HCT116 (cell line): ENCODE measurements at regions not wholly inside any gene's neighbourhood (a gene's known extent, or its start where the extent isn't known, plus 50 kb on each side); places are given as distances from the start of the nearest gene placed in this dataset.

ENCODE experiments used
- ATAC-seq: fragments of 200-7000 bp; cut with Tn5 transposase; 2 replicates; pipeline ENCODE4 v1.9.1; 2020; ENCODE audit warnings: mild to moderate bottlenecking, moderate library complexity
- BruUV-seq: library from RNA; stranded (reverse); fragments of 400-500 nt; replicated peaks from 2 replicates; lab custom pipeline; 2021; lab: Mats Ljungman, UMichigan
- CTCF ChIA-PET: fragments of 300-600 bp; sonication (Branson Sonifier 250); formaldehyde crosslinking; loops from one replicate; lab custom pipeline; 2021; ENCODE audit warnings: antibody characterized with exemption; lab: Charles Lee
- POLR2A ChIA-PET: fragments of 300-600, 350-600 bp; sonication (Branson Sonifier 250); formaldehyde crosslinking; loops from one replicate; lab custom pipeline; 2021; ENCODE audit warnings: antibody characterized with exemption; lab: Charles Lee
- RAD21 ChIA-PET, 2 experiments: fragments of 300-600 bp; sonication (Branson Sonifier 250); formaldehyde crosslinking; loops; one replicate each; lab custom pipeline; 2023; ENCODE audit warnings: low total read pairs in 2 of 2; ENCODE audit not compliant: uncharacterized antibody in 2 of 2, unreplicated experiment in 2 of 2, low non-redundant PET in 1 of 2; lab: Charles Lee
- DNase-seq: peaks from one replicate; pipeline ENCODE4 v3.0.0-alpha.2; 2010; ENCODE audit warnings: low read depth, low spot score
- H2AFZ ChIP-seq: fragments of 200-600 bp; shearing (Covaris generic), sonication (generic); 2 replicates; pipeline ENCODE4 v1.6.1; 2017; ENCODE audit warnings: low read depth, mixed run types, mixed read lengths, antibody characterized with exemption, low read length; ENCODE audit not compliant: poor library complexity, severe bottlenecking
- H3K27ac ChIP-seq: 2 replicates; pipeline ENCODE4 v1.5.1; 2012; ENCODE audit warnings: low read depth, low read length
- H3K27me3 ChIP-seq: fragments of 200-600 bp; sonication (generic); 2 replicates; pipeline ENCODE4 v1.6.1; 2016; ENCODE audit warnings: mixed run types, low read length, mixed read lengths; ENCODE audit not compliant: insufficient read depth
- H3K36me3 ChIP-seq, 2 experiments: fragments of 200-500 bp in 1 of 2; fragments of 200-600 bp in 1 of 2; sonication (Bioruptor generic) in 1 of 2; sonication (generic) in 1 of 2; 2 replicates each; pipeline versions ENCODE4 v1.5.1 to v1.6.1; 2014 to 2016; ENCODE audit warnings: low read length in 2 of 2, inconsistent platforms in 1 of 2, mixed read lengths in 1 of 2, mixed run types in 1 of 2; ENCODE audit not compliant: insufficient read depth in 2 of 2, control insufficient read depth in 1 of 2
- H3K4me1 ChIP-seq, 2 experiments: fragments of 200-600 bp in 1 of 2; sonication (generic) in 1 of 2; 2 replicates each; pipeline versions ENCODE4 v1.5.1 to v1.6.1; 2012 to 2017; ENCODE audit warnings: low read length in 2 of 2, inconsistent platforms in 1 of 2, mild to moderate bottlenecking in 1 of 2, mixed read lengths in 1 of 2, mixed run types in 1 of 2, moderate library complexity in 1 of 2; ENCODE audit not compliant: insufficient read depth in 2 of 2, control insufficient read depth in 1 of 2
- H3K4me2 ChIP-seq: fragments of 200-600 bp; sonication (generic); 2 replicates; pipeline ENCODE4 v1.6.1; 2017; ENCODE audit warnings: mixed run types, low read length, mixed read lengths
- H3K4me3 ChIP-seq, 2 experiments: fragments of 200-600 bp in 1 of 2; sonication (generic) in 1 of 2; replicated peaks in 1 of 2; 2 replicates each; pipeline ENCODE4 v1.5.1; 2011 to 2016; ENCODE audit warnings: low read length in 2 of 2, control low read depth in 1 of 2, low read depth in 1 of 2, mild to moderate bottlenecking in 1 of 2, mixed read lengths in 1 of 2, mixed run types in 1 of 2
- H3K79me2 ChIP-seq: fragments of 200-600 bp; sonication (generic); 2 replicates; pipeline ENCODE4 v1.6.1; 2017; ENCODE audit warnings: mild to moderate bottlenecking, mixed run types, low read length, moderate library complexity, mixed read lengths; ENCODE audit not compliant: insufficient read depth
- H3K9ac ChIP-seq: fragments of 200-600 bp; sonication (generic); 2 replicates; pipeline ENCODE4 v1.6.1; 2016; ENCODE audit warnings: low read length, mixed read lengths
- H3K9me2 ChIP-seq: fragments of 200-600 bp; sonication (generic), shearing (Covaris generic); 2 replicates; pipeline ENCODE4 v1.6.1; 2017; ENCODE audit warnings: mixed run types, mild to moderate bottlenecking, moderate library complexity; ENCODE audit not compliant: insufficient read depth
- H3K9me3 ChIP-seq, 2 experiments: fragments of 200-500 bp in 1 of 2; fragments of 200-600 bp in 1 of 2; sonication (Bioruptor generic) in 1 of 2; sonication (generic) in 1 of 2; 2 replicates each; pipeline ENCODE4 v1.6.1; 2014 to 2017; ENCODE audit warnings: low read length in 2 of 2, mixed read lengths in 2 of 2, inconsistent platforms in 1 of 2, low read depth in 1 of 2, mild to moderate bottlenecking in 1 of 2, mixed run types in 1 of 2, moderate library complexity in 1 of 2; ENCODE audit not compliant: control insufficient read depth in 1 of 2, insufficient read depth in 1 of 2
- H4K20me1 ChIP-seq: fragments of 200-600 bp; sonication (generic), shearing (Covaris generic); 2 replicates; pipeline ENCODE4 v1.6.1; 2017; ENCODE audit warnings: mixed run types, mild to moderate bottlenecking, moderate library complexity; ENCODE audit not compliant: insufficient read depth
- ATF3 ChIP-seq: IDR thresholded peaks from 2 replicates; pipeline ENCODE4 v1.6.1; 2012
- CBX3 ChIP-seq: IDR thresholded peaks from 2 replicates; pipeline ENCODE4 v1.6.1; 2012; ENCODE audit warnings: low read depth
- CEBPB ChIP-seq: IDR thresholded peaks from 2 replicates; pipeline ENCODE4 v1.6.1; 2012; ENCODE audit warnings: low read depth
- CTCF ChIP-seq, 3 experiments: fragments of 200-600 bp in 1 of 3; sonication (generic) in 1 of 3; IDR thresholded peaks in 2 of 3; conservative IDR thresholded peaks in 1 of 3; 2 replicates each; pipeline ENCODE4 v1.5.1; 2012 to 2017; ENCODE audit warnings: low read depth in 2 of 3, low read length in 2 of 3, antibody characterized with exemption in 1 of 3, borderline replicate concordance in 1 of 3, control low read depth in 1 of 3, mild to moderate bottlenecking in 1 of 3, mixed read lengths in 1 of 3, mixed run types in 1 of 3, moderate library complexity in 1 of 3; ENCODE audit not compliant: insufficient read depth in 1 of 3
- EGR1 ChIP-seq: IDR thresholded peaks from 2 replicates; pipeline ENCODE4 v1.6.1; 2012; ENCODE audit warnings: low read depth
- EZH2 ChIP-seq: fragments of 200-600 bp; sonication (generic); IDR thresholded peaks from 2 replicates; pipeline ENCODE4 v1.6.1; 2017; ENCODE audit warnings: antibody characterized with exemption, mixed run types
- EZH2phosphoT487 ChIP-seq: fragments of 200-600 bp; IDR thresholded peaks from 2 replicates; pipeline ENCODE4 v1.6.1; 2018; ENCODE audit warnings: antibody characterized with exemption, borderline replicate concordance
- JUND ChIP-seq: IDR thresholded peaks from 2 replicates; pipeline ENCODE4 v1.6.1; 2012
- MAX ChIP-seq: IDR thresholded peaks from 2 replicates; pipeline ENCODE4 v1.6.1; 2012
- POLR2A ChIP-seq: IDR thresholded peaks from 2 replicates; pipeline ENCODE4 v1.7.0; 2011; ENCODE audit warnings: borderline replicate concordance; ENCODE audit not compliant: insufficient read depth, insufficient read length; ENCODE audit errors: extremely low read depth
- POLR2AphosphoS5 ChIP-seq: IDR thresholded peaks from 2 replicates; pipeline ENCODE4 v1.6.1; 2011; ENCODE audit warnings: mild to moderate bottlenecking, low read depth, low read length, moderate library complexity
- RAD21 ChIP-seq: IDR thresholded peaks from 2 replicates; pipeline ENCODE4 v1.6.1; 2012; ENCODE audit warnings: low read depth, mild to moderate bottlenecking
- SIN3A ChIP-seq: IDR thresholded peaks from 2 replicates; pipeline ENCODE4 v1.6.1; 2012; ENCODE audit warnings: low read depth
- SP1 ChIP-seq: IDR thresholded peaks from 2 replicates; pipeline ENCODE4 v1.6.1; 2012; ENCODE audit warnings: low read depth
- SRF ChIP-seq: IDR thresholded peaks from 2 replicates; pipeline ENCODE4 v1.6.1; 2012; ENCODE audit warnings: low read depth
- YY1 ChIP-seq: IDR thresholded peaks from 2 replicates; pipeline ENCODE4 v1.6.1; 2011; ENCODE audit warnings: low read length, low read depth, moderate library complexity, mild to moderate bottlenecking; ENCODE audit not compliant: insufficient replicate concordance; ENCODE audit errors: extremely low read depth
- ZBTB33 ChIP-seq: IDR thresholded peaks from 2 replicates; pipeline ENCODE4 v1.6.1; 2011; ENCODE audit warnings: mild to moderate bottlenecking, low read length, moderate library complexity; ENCODE audit not compliant: insufficient replicate concordance; ENCODE audit errors: extremely low read depth
- ZFX ChIP-seq: fragments of 450-650 bp; IDR thresholded peaks from 2 replicates; pipeline ENCODE4 v1.6.1; 2017
- intact Hi-C: fragments of 100-400 bp; cut with micrococcal nuclease; formaldehyde crosslinking; loops from 2 replicates; pipeline ENCODE4 v1.10.0; 2022
- TF ChIP-seq, protein P1 (sequence below): IDR thresholded peaks from 2 replicates; pipeline ENCODE4 v1.6.1; 2012; ENCODE audit warnings: low read depth

- Histone ChIP-seq H3K9me3 (no peaks in the 10 kb centered on the region), H3K9ac (no peak overlapping the region), H4K20me1 (no peaks in the 10 kb centered on the region), H3K27me3 (peaks cover 10% of the 10 kb centered on the region; the same call in 1 of the 2 replicates), H3K36me3 (no peaks in the 10 kb centered on the region), H3K4me2 (no peak overlapping the region), H3K9me2 (no peaks in the 10 kb centered on the region), H3K79me2 (no peaks in the 10 kb centered on the region), H3K27ac (no peak overlapping the region), H2AFZ (no peak overlapping the region), H3K4me1 (no peaks in the 10 kb centered on the region), H3K4me3 (no peak overlapping the region)
- CTCF ChIA-PET: no interaction called here
- no peak for TF ChIP-seq SRF
- no peak for TF ChIP-seq CTCF (IDR thresholded peaks at IDR 0.05 in 2 of 3, conservative IDR thresholded peaks at IDR 0.05 in 1 of 3; ENCODE audit: borderline replicate concordance in 1 of 3, insufficient read depth in 1 of 3, low read depth in 2 of 3, low read length in 2 of 3)
- no peak for TF ChIP-seq EZH2
- no peak for TF ChIP-seq EZH2phosphoT487
- TF ChIP-seq POLR2A: no peak
- no peak for TF ChIP-seq ZBTB33
- no peak for TF ChIP-seq EGR1
- no peak for TF ChIP-seq RAD21
- TF ChIP-seq CBX3: no peak
- TF ChIP-seq CEBPB: no peak
- TF ChIP-seq SIN3A: no peak
- no peak for TF ChIP-seq ZFX
- no peak for TF ChIP-seq JUND
- no peak for TF ChIP-seq ATF3
- TF ChIP-seq YY1: no peak
- TF ChIP-seq, protein P1, sequence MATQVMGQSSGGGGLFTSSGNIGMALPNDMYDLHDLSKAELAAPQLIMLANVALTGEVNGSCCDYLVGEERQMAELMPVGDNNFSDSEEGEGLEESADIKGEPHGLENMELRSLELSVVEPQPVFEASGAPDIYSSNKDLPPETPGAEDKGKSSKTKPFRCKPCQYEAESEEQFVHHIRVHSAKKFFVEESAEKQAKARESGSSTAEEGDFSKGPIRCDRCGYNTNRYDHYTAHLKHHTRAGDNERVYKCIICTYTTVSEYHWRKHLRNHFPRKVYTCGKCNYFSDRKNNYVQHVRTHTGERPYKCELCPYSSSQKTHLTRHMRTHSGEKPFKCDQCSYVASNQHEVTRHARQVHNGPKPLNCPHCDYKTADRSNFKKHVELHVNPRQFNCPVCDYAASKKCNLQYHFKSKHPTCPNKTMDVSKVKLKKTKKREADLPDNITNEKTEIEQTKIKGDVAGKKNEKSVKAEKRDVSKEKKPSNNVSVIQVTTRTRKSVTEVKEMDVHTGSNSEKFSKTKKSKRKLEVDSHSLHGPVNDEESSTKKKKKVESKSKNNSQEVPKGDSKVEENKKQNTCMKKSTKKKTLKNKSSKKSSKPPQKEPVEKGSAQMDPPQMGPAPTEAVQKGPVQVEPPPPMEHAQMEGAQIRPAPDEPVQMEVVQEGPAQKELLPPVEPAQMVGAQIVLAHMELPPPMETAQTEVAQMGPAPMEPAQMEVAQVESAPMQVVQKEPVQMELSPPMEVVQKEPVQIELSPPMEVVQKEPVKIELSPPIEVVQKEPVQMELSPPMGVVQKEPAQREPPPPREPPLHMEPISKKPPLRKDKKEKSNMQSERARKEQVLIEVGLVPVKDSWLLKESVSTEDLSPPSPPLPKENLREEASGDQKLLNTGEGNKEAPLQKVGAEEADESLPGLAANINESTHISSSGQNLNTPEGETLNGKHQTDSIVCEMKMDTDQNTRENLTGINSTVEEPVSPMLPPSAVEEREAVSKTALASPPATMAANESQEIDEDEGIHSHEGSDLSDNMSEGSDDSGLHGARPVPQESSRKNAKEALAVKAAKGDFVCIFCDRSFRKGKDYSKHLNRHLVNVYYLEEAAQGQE: no peak
- TF ChIP-seq POLR2AphosphoS5: no peak
- no peak for TF ChIP-seq MAX
- no peak for TF ChIP-seq SP1
- POLR2A ChIA-PET: no interaction called here
- BruUV-seq: no TSS peak
- RAD21 ChIA-PET: no interaction called here
- intact Hi-C loops: no loop called here
- no peak for ATAC-seq
- no peak for DNase-seq
These were observed 182.5 kb downstream of the HUNK start for GRCh38 chr21:32055305-32055704.
